ENCODE measurements at regions not wholly inside any gene's neighbourhood (a gene's known extent, or its start where the extent isn't known, plus 50 kb on each side); places are given as distances from the start of the nearest gene placed in this dataset.
"Not testable (repeated sequence)": the region's sequence is repeated elsewhere in the genome, so short reads cannot be mapped to it uniquely, and the experiment has no call there.

DNA sequence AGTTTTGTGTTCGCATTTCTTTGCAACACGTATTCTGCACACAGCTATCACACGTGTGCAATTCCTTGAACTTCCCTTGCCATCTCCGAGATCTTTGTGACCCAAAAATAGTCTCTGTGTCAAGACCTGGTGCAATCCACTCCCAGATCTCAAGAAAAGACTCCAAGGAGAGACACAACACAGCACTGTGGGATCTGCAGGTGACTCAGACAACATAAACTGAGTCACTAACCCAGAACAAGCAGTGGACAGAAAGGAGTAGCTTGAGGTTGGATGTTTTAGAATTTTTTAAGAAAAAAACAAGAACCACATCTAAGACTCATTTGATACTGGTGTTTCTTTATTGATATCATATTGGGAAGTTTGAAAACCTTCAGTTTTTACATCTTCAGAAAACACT, 396.9 kb downstream of the AGTPBP1 start:
- DNase-seq (ENCODE audit: insufficient read length, low spot score) (no peak), FAIRE-seq (no peak)

DNA sequence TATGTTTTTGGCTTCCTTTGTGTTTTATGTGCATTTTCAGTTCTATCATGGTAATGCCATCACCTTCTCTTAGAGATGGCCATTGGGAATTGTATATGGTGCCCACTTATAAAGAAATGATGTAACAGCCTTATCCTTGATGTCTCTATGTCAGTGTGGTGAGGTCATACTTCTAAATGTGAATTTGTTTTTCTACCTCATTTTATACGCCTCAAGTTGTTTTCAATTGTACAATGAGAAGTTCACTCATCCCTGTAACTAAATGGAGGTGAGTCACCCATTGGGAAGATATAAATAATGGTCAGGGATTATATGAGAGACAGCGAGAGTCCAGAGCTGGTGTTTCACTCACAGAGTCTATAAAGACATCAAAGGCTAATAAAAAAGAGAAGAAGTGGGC, 402.4 kb downstream of the AGTPBP1 start:
- DNase-seq (ENCODE audit: insufficient read length, low spot score): no peak
- no peak for FAIRE-seq

DNA sequence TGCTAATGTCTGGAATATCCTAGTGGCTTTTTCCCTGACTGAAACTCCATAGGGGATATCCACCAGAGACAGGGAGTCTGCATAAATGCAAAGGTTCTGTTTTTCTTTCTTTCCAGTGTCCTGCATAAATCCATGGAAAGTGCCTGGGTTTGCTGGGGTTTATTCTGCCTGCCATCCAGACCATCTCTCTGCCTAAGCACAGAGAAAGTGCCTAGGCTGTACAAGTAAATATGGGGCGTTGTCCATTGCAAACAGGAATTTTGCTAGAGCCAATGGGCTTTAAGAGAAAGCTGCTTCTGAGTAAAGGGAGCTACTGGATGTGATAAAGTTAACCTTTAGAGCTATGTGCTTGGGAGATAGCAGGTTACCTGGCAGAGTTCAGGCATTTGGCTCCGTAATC, 407.5 kb downstream of the AGTPBP1 start:
- FAIRE-seq (no peak), DNase-seq (ENCODE audit: insufficient read length, low spot score) (no peak)

DNA sequence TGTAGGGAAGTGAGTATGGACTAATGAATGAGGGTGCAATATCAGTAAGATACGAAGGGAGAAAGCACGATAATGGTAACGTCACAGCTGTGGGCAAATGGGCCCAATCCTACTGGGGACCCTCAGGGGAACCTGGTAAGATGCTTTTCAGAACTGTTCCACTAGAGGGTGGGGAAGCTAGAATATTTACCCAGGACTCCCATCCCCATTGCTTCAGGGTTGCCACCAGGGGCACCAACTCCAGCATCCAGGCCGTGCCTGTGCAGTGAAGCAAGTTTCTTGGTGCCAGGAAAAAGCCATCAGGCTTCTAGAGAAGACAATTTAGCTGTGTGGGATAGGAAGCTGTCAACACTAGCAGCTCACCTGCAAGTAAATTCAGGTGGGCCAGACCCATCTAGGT, 409.3 kb downstream of the AGTPBP1 start:
- DNase-seq (ENCODE audit: insufficient read length, low spot score): no peak
- FAIRE-seq: no peak

GRCh38 chr9:85331626-85332025, 410.1 kb downstream of the AGTPBP1 start:
- no peak for FAIRE-seq

GRCh38 chr9:85322592-85322991, 419.2 kb downstream of the AGTPBP1 start:
- FAIRE-seq (no peak), DNase-seq (ENCODE audit: insufficient read length, low spot score) (no peak)

More at GRCh38 chr9:85331626-85332025, 410.1 kb downstream of the AGTPBP1 start:
- no peak for DNase-seq (ENCODE audit: insufficient read length, low spot score)

DNA sequence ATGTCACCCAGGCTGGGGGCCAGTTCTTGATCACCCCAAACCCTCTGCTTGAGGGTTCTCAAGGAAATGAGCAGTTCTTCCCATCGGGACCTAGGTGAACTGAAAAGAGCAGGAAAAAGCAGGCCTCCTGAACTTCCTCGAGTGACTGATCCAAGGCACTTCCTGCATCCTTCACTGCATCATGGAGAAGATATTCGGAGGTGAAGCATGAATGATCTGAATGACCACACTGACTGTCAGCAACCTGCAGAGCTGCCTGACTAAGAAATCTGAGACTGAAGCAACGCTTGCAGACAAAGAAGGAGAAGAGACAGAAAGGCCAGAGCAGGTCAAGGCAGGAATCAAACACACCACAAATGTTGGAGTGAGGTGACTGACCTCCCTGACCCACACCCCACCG, 420.2 kb downstream of the AGTPBP1 start:
- no peak for DNase-seq (ENCODE audit: insufficient read length, low spot score)
- FAIRE-seq: no peak

DNA sequence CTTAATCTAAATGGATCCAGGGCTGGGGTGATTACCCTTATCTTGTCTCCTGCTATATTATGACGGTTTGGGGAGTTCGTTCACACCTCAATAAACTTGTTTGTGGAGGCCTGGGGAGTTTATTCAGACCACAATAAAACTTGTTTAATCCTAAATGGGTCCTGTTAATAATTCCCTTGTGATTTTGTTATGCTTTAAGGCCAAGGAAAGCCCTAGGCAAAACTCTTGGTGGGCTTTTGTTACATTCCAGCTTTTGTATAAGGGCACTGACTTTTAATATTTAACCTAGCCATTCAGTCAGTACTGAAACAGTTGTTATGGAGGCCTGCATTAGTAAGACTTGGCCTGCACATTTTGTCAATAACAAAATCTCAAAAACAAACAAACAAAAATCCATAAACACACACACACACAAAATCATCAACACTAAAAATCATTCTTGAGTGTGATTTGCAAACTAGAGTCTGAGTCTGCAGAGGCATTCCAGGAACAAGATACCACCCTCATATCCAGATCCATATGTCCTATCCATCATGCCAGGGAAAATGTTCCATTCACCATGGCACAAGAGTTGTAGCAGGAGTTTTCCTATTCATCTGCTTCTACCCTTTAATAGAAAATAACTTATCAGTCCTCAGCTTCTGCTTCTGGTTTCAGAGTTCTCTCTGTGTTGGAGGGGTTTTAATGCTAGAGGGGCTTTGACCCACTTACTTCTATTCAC, 421.7 kb downstream of the AGTPBP1 start:
- DNase-seq (ENCODE audit: insufficient read length, low spot score) (no peak), FAIRE-seq (no peak)

DNA sequence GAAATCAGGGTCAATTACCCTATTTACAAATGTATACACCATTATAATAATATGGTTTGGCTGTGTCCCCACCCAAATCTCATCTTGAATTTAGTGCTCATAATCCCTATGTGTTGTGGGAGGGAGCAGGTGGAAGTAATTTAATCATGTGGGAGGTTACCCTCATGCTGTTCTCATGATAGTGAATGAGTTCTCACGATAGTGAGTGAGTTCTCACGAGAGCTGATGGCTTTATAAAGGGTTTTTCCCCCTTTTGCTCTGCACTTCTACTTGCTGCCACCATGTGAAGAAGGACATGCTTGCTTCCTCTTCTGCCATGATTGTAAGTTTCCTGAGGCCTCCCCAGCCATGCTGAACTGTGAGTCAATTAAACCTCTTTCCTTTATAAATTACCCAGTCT, 426.2 kb downstream of the AGTPBP1 start:
- FAIRE-seq; DNase-seq (ENCODE audit: insufficient read length, low spot score): not testable (repeated sequence)

DNA sequence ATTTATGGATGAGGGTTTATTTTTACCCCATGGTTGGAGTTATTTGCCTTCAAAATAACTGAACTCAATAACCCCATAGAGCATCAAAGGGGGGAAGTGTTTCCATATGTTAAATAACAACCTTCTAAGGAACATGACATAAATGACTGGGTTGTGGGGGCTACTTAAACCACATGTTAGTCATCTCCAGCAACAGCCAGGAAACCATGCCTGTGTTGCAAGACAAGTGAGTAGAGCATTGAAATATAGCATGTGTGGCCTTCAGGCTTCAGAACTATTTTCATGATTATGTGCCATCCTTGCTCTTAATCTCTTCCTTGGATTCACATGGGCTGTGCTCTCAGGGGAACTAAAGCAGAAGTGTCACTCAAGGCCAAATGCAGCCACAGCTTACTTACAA, 431.2 kb downstream of the AGTPBP1 start:
- FAIRE-seq: no peak
- DNase-seq (ENCODE audit: insufficient read length, low spot score): no peak

- no peak for FAIRE-seq
These were observed 438.0 kb downstream of the AGTPBP1 start for GRCh38 chr9:85303757-85304134.

DNA sequence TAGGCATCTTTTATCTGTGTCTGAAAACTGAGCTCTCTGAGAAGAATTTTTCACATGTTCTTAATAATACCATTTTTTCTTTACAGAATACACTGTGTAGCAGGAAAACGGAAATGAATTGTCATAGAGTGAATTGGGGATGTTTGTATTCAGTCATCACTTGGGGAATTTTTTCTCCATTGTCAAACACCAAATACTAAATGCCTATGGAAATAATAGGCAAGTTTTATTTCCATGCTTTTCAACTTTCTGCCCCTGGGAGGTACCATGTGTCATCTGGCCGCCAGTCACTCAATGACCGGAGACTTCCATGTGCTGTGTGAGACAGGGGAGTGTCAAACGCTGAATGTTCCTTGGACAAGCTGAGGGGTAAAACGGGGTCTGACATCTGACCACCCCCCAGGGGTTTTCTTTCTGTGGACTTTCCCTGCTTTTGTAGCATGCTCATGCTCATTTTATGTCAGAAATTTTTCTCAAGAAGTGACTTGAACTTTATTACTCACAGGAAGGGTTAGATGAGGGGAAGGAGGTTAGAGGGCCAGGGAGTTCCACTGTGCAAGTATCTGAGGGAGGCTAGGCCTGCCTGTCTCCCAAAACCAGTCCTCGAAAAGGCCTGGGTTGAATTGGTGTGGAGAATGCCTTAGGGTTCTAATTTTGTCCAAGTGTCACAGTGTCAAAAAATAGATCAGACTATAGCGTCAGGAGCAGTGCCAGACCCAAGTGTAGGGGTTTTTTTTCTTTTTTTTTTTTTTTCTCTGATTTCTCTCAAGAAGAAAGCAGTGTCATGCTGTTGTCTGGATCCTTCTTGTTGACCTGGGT, 438.6 kb downstream of the AGTPBP1 start:
- no peak for DNase-seq (ENCODE audit: insufficient read length, low spot score)
- no peak for FAIRE-seq

More at GRCh38 chr9:85303757-85304134, 438.0 kb downstream of the AGTPBP1 start:
- no peak for DNase-seq (ENCODE audit: insufficient read length, low spot score)

GRCh38 chr9:85298499-85298898, 443.3 kb downstream of the AGTPBP1 start:
- no peak for FAIRE-seq

GRCh38 chr9:85295244-85295643, 446.5 kb downstream of the AGTPBP1 start:
- not testable (repeated sequence) for FAIRE-seq; DNase-seq (ENCODE audit: insufficient read length, low spot score)

More at GRCh38 chr9:85298499-85298898, 443.3 kb downstream of the AGTPBP1 start:
- DNase-seq (ENCODE audit: insufficient read length, low spot score): no peak

DNA sequence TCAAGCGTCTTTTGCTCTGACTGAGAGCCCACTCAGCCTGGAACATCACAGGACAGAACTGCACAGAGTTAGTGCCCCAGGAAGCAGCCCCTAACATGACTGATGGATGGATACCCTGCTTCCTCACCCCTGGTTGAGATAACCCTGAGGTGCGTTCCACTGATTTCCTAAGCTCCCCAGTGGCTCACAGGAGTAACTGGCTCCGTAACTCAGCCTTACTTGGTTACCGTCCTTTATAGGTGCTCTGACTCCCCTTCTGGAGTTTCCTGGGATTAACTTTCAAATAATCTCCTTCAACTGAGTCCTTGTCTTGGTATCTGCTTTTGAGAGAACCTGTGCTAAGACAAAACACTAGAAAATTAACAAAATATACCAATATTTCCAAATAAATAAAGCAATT, 449.5 kb downstream of the AGTPBP1 start:
- DNase-seq (ENCODE audit: insufficient read length, low spot score): no peak
- FAIRE-seq: no peak

DNA sequence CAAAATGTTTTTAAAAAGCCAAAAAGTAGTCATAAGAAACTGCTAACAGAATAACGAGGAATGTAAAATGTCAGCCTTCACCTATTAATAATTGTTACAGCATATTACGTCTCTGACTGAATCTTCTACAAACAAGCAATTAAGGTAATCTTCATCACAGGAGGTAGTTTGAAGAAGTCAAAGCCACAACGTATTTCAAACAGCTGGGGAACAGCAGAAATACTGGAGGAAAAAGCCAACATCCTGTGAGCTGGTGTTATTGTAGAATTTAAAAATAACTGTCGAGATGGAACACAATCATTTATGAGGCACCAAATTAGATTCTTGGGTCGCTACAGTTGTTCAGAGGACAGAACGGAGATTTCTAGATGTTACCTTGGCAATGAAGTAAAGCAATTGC, 450.5 kb downstream of the AGTPBP1 start:
- FAIRE-seq (no peak), DNase-seq (ENCODE audit: insufficient read length, low spot score) (no peak)

GRCh38 chr9:85290019-85290418, 451.7 kb downstream of the AGTPBP1 start:
- no peak for FAIRE-seq
- no peak for DNase-seq (ENCODE audit: insufficient read length, low spot score)

GRCh38 chr9:85289142-85289541, 452.6 kb downstream of the AGTPBP1 start:
- DNase-seq (ENCODE audit: insufficient read length, low spot score) (no peak), FAIRE-seq (no peak)

- no peak for DNase-seq (ENCODE audit: insufficient read length, low spot score)
- FAIRE-seq: no peak
These were observed 458.3 kb downstream of the AGTPBP1 start for GRCh38 chr9:85283421-85283820.

DNA sequence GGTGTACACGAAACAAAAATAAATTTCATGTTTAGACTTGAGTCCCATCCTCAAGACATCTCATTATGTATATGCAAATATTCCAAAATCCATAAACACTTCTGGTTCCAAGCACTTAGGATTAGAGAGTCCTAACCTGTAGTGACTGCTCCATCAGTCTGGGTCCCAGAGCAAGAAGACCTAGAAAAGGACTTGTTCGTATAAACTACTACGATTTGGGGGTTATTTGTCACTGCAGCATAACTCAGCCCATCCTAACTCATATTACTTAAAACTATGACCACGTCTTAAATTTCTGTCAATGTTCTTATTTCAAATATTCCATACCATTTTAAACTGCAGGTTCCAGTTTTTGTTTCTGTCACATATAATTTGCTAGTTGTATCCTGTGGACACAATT, 463.0 kb downstream of the AGTPBP1 start:
- no peak for FAIRE-seq
- DNase-seq (ENCODE audit: insufficient read length, low spot score): no peak

DNA sequence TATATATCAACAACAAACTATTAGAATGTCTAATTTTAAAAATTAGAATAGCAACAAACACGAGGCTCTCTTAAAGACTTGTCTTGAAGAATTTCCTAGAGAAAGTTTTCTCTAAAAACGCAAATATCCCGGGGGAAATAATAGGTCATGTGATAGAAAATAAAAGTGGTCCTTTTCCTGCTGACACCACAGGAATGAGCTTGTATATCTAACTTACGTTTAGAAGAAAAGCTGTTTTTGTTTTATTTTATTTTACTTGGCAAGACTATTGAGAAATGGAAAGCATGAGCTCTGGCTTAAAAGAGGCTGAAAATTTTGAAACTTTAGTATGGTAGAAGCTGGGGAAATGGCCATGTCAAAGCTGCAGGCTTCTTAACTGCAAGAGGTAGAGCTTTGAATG, 465.0 kb downstream of the AGTPBP1 start:
- DNase-seq (ENCODE audit: insufficient read length, low spot score) (no peak), FAIRE-seq (no peak)

- FAIRE-seq (no peak), DNase-seq (ENCODE audit: insufficient read length, low spot score) (no peak)
These were observed 471.9 kb downstream of the AGTPBP1 start for GRCh38 chr9:85269811-85270210.

Measured in GM19239 (cell line).